Sciatic nerve (tissue), 2 donors: ENCODE measurements at regions not wholly inside any gene's neighbourhood (a gene's known extent, or its start where the extent isn't known, plus 50 kb on each side); places are given as distances from the start of the nearest gene placed in this dataset.

Experiments used
- ATAC-seq: fragments of 200-7000 bp; cut with Tn5 transposase; one replicate; pipeline ENCODE4 v1.9.1; 2020; ENCODE audit warnings: mild to moderate bottlenecking, moderate library complexity
- DNase-seq: peaks from one replicate; pipeline ENCODE4 v3.0.0-alpha.2; 2020; ENCODE audit warnings: low spot score
- intact Hi-C: fragments of 100-400 bp; cut with DNase I; formaldehyde crosslinking; loops from one replicate; pipeline ENCODE4 v1.14.2; 2022
- donor health status: DM: no; HTN: no; CAD: no.
- donor health status: DM: no; HTN: no; CAD: no.

DNA sequence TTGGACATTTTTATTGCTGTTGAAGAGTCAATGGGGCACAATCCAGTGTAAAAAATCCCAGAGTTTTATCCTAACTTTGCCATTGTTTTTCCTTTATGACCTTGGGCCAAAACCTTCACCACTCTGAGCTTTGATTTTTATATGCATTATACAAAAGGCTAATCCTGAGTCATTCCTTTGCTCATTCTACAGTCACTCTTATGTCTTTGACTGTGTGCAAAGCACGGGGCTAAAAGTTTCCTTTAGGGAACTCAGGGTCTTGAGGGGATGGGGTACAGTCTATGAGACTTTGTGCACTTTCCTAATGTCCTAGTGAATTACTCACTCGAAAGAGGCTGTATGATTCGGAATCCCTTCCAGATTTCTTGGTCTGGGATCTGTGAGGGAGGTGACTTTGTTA, 543.2 kb upstream of the CAMK1G start:
- DNase-seq (no peak), ATAC-seq (no peak)
- intact Hi-C loops: no loop called here

DNA sequence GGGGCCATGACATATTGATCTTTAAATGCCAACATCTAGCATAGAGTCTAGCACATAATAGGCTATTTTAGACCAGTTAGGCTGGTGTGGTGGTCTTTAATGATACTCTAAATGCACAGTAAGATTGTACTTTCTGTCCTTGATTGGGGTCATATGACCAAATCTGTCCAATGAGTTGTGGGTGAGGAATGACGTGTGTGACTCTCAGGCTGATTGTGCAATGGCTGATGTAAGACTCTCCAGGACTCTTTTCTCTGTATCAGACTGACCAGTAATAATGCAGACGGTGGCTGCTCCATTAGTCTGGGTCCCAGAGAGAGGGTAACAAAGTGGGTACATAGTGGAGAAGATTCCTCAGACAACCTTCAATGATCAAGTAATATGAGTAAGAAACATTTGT, 541.6 kb upstream of the CAMK1G start:
- ATAC-seq (no peak), DNase-seq (no peak)
- intact Hi-C loops: no loop called here

DNA sequence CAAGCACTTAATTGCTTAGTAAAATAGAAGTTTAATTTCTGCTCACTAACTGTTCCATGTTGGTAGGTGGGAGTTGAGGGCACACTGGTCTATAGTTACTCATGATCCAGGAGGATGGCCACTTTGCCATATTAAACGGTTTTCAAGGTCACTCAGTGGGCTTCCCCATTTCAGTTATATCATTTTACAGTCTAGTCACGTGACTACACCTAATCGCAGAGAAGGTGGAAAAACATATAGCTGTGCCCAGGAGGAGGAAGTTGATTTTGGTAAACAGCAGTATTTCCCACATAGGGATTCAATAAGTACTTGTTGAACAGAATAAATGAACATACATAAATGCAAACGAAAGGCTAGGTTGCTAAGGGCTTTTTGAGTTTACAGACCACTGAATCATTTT, 541.1 kb upstream of the CAMK1G start:
- no peak for DNase-seq
- ATAC-seq: no peak
- intact Hi-C loops: no loop called here

DNA sequence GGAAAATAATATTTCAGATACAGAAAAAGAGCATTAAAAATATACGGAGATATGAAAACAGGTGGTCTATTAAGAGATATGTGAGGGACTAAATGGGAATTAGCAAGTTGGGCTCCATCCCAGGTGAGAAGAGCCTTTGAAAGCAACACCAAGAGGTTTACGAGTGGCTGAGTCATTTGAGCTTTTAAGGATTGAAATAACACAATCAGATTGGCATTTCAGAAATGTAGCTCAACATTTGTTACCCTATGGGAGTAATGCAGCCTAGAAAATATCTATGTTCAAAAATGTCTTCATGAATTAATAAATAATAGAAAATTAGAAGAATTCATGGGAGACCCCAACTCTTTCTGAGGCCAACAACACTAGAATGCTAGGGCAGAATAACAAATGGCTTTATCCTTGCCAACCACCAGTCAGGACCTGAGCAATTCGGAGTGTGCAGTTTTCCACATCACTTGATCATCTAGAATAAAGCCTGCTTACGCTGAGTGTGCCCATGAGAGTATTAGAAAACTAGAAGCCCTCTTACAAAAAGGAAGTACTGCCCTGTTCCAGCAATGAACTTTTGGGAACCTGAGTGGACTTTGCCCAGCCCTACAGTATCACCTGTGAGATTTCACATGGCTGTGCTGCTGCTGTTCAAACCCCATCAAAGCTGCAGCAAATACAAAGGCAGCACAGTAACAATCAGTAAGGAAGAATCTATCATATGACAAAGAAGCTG, 538.0 kb upstream of the CAMK1G start:
- DNase-seq: no peak
- intact Hi-C loops: no loop called here

DNA sequence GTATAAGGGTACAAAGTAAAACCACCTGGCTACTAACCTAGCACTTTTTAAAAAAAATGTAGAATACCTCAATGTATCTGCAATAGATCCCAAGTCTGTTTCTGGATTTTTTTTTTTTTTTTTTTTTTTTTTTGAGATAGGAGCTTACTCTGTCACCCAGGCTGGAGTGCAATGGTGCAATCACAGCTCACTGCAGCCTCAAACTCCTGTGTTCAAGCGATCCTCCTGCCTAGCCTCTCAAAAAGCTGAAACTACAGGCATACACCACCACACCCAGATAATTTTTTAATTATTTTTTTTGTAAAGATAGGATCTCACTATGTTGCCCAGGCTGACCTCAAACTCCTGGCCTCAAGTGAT, 537.5 kb upstream of the CAMK1G start:
- intact Hi-C loops: no loop called here
- ATAC-seq (no peak), DNase-seq (no peak)

More for the DNA sequence above, 538.0 kb upstream of the CAMK1G start:
- ATAC-seq: no peak

DNA sequence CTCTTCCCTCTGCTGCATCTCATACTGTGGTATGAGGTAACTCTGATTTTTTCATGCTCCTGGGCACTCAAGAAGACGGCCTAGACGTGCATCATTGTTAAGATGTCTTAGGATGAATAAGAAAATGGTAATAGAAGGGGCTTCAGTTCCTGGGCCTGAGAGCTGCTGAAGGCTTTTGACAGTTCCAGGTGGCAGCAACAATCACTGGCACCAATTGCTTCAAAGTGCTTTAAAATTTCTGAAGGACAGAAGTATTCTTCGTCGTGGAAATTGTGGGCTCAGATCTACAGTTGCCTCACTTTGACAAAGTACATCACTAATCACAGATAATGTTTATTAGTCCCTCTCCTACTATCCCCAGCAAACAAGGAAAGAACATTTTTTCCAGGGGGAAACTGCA, 536.6 kb upstream of the CAMK1G start:
- no peak for ATAC-seq
- intact Hi-C loops: no loop called here
- DNase-seq: no peak

DNA sequence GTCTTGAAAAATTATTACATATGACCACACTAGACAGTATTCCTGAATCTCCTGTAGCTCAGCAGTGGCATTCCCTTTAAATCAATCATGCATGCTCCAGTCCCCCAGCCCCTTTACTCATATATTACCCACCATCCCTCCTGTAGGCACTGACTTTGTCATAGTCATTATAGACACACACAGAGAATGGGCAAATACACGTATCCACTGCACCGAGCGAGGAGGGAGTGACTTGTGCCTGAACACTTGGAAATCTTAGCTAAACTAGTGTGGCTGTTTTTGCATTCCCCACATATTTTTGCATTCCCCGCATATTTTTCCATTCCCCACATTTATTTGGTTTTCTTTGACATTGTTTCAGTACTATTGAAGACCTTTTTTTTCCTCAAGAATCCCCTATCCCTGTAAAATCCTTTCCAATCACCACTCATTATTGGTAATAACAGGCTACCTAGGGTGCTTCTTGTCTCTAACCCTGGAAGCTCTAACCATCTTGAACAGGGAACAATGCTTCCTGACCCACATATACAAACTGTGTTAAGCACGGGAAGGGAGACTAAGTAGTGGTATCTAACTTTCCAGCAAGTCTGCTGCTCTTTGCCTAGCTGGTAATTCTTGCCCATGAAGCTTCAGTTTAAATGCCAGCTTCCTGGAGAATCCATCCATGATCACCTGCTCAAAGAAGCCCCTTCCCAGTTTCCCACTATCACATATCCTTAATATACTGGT, 534.4 kb upstream of the CAMK1G start:
- intact Hi-C loops: no loop called here
- ATAC-seq: no peak
- DNase-seq: no peak

DNA sequence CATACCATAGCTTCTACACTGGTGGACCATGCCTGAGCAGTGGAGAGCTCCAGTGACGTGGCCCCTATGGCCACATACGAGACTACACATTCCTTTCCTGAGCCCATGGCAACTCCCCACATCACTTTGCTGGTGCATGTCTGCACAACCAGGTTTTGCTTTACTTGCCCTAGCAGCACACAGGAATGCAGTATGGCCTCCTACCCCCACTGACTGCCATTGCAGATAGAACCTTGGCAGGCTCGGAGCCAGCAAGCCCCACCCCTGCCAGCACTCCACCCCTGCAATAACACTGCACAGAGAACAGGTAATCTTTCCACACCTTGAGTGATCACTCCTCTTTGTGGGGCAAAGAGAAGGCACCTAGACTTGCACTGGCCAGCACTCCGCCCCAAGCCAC, 531.9 kb upstream of the CAMK1G start:
- ATAC-seq: no peak
- intact Hi-C loops: no loop called here
- DNase-seq: no peak

DNA sequence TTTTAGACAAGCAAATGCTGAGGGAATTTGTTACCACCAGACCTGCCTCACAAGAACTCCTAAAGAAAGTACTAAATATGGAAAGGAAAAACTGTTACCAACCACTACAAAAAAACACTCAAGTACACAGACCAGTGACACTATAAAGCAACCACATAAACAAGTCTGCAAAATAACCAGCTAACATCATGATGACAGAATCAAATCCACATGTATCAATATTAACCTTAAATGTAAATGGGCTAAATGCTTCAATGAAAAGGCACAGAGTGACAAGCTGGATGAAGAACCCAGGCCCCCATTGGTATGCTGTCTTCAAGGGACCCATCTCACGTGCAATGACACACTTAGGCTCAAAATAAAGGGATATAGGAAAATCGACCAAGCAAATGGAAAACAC, 529.9 kb upstream of the CAMK1G start:
- intact Hi-C loops: no loop called here
- DNase-seq (no peak), ATAC-seq (no peak)

DNA sequence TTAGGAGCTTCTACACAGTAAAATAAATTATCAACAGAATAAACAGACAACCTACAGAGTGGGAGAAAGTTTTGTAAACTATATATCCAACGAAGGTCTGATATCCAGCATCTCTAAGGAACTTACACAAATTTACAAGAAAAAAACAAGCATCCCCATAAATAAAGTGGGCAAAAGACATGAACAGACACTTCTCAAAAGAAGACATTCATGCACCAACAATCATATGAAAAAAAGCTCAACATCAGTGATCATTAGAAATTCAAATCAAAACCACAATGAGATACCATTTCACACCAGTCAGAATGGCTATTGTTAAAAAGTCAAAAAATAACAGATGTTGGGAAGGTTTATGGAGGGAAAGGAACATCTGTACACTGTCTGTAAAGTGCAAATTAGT, 526.4 kb upstream of the CAMK1G start:
- ATAC-seq (no peak), DNase-seq (no peak)
- intact Hi-C loops: no loop called here

DNA sequence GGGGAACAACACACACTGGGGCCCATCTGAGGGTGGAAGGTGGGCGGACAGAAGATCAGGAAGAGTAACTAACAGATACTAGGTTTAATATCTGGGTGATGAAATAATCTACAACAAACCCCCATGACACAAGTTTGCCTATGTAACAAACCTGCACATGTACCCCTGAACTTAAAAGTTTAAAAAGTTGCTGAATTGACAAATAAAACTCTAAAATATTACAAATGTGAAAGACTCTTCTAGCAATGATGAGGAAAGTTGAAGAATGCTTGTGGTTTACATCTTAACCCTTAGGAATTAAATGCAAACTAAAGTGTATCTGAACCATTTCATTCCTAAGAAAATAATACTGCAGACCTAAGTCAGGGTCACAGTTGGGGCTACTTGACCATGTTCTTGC, 525.6 kb upstream of the CAMK1G start:
- intact Hi-C loops: no loop called here
- ATAC-seq (no peak), DNase-seq (no peak)

DNA sequence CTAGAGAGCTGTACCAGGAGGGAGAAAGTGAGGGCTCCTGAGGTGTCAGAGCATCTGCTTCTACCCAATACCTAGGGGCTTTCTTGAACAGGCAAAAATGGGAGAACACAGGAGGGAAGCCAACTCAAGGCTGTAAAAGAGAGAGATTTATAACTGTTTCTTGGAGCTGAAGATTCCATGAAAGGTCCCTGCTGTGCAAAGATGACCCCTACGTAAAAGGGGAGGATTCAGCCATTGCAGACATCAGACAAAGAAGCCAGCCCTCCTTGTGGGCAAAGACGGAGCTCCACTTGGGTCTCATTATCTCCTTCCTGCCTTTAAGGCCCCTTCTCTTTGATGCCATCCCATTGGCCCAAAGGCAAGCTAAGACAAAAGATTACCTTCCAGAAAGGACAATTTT, 524.1 kb upstream of the CAMK1G start:
- intact Hi-C loops: no loop called here
- no peak for DNase-seq
- ATAC-seq: no peak

DNA sequence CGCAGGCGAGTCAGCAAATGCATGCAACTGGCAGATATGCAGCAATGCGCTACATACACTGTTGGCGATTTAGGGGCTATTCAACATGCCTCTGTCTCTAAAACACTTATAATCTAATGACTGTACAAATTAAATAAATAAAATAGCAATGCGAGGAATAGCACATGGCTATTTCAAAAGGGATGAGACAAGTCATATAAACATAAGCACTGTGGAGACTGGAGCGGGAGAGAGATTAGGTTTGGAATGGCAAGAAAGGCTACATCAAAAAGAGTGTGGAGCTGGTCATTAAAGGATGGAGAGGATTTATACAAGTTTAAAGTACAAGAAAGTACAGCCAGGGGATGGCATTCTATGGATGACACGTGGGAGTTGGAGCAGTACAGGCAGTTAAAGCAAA, 523.5 kb upstream of the CAMK1G start:
- intact Hi-C loops: no loop called here
- no peak for ATAC-seq

DNA sequence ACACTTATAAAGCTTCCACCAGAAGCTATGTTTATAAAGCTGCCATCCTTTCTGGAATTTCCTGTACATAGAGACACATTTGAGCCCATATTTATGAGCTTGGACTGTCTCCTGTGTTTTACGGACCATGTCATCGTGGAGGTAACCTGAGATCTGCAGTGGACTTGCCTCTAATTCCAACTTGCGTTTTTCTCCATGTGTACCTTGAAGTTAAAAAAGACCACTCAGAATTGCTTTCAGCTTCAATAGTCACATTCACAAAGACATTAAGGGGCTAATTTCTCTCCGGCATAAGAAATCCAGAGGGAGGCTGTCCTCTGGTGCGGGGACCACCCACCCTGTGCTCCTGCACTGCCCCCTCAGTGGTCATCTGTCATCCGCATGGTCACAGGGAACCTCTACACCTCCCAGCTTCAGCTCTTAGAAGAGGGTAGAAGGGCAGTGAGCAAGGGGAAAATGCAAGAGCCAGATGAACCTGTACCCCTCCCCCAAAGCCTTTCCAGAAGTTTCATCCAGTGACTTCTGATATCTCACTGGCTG, 521.4 kb upstream of the CAMK1G start:
- intact Hi-C loops: no loop called here
- DNase-seq (no peak), ATAC-seq (no peak)

More for the DNA sequence above, 523.5 kb upstream of the CAMK1G start:
- DNase-seq: no peak

DNA sequence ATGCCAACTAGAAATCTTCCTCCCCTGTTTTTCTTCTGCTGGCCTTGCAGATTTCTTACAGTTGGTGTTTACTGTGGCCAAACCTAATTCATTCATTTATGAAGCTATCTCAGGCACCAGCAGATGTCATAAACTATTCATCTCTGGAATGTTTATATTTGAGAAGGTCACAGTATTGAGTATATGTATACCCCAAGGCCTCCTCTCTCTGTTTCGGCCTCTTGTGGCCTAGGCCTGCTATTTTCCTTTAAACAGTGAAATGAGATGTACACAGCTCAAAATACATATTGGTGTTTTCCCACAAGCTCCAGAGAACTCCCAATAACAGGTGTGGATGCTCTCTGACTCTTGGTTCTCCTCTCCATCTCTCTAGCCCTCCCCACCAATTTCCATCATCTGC, 520.7 kb upstream of the CAMK1G start:
- DNase-seq: no peak
- ATAC-seq: no peak
- intact Hi-C loops: no loop called here

DNA sequence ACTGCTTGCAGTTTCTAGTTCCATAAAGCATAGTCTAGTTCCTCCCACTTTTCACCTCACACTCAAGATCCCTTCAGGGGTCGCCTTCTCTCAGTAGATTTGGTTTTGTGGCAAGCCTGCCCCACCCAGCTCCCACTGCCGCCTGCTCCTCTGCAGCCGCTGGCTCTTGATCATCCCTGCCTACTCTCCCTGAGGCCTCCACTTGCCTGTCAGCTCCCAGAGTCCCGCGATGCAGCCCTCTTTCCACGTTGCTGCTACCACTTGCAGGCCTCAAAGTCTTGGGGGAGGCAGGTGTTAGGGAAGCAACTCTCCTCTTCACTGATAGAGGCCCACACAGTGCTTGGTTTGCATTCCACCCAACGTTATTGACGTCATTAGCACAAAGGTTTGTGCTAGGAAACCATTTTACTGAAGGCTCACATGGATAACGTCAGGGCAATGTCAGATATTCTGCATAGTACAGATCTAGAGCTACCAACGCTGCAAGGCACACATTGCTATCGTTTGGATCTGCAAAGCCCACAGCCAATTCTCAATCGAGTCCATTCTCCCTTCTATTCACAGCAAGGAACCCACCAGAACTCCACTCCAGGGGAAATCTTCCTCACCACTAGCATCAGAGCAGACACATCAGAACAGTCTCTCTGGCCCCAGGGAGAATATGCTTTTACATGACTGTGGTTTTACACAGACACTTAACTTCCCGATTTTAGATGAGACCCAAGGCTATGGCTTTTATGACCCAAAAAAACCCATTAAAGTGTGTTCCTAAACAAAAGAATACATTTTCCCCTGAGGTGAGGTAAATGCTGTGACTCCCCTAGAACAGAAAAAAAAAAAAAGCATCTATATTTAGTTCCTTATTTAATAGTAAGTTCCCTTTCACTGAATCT, 519.5 kb upstream of the CAMK1G start:
- intact Hi-C loops: no loop called here
- DNase-seq (no peak), ATAC-seq (no peak)

DNA sequence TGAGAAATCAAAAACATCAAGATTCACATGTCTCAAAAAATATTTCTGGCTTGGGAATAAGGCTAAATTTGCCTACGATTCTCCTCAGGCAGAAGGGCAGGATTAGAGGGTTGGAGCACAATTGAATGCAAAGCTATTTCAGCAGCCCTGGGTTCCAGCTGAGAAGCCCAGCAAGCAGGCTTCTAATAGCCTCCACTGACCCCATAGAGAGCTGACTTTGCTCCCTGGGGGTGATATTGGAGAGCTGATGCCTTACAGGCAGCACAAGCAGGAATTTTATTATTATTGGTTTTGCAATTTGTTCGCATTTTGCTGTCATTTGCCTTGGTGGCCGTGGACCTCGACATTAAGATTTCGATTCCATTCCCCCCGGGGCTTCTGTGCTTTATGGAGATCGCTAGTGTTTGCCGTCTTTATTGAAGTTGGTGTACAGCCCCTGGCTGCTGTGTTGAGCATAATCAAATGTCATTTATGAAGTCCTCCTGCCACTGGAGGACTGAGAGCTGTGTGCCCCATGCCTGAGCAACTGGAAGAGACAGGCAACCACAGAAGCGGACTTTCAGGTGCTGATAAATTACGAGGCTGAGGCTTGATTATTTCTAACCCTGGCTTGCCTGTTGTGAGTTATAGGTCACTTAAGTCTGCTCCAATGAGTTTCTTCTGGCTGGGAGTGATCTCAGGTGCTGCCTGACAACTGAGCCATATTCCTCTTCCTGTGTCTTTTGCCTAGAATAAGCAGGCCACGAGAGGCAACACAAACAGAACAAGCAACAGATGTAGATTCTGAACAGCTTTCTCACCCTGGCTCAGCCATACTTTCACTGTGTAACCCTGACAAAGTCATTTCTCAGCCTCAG, 518.4 kb upstream of the CAMK1G start:
- DNase-seq: no peak
- intact Hi-C loops: no loop called here
- ATAC-seq: no peak

DNA sequence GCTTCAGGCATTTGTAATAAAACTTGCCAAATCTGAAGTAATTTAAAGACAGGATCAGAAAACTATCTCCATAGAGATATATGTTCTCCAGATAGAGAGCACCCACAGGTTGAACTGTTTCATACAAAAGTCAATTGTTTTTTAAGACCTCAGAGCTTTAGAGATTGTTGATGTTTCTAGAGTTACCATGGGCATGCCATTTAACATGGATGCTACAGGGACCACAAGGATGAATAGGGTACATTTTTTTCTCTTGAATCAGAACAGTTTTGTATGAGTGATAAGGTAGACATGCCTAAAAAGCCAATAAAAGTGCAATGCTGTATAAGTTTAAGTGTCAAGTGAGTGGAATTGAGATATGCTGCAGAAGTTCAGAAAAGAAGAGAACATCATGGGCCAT, 511.0 kb upstream of the CAMK1G start:
- no peak for DNase-seq
- intact Hi-C loops: no loop called here
- ATAC-seq: no peak

DNA sequence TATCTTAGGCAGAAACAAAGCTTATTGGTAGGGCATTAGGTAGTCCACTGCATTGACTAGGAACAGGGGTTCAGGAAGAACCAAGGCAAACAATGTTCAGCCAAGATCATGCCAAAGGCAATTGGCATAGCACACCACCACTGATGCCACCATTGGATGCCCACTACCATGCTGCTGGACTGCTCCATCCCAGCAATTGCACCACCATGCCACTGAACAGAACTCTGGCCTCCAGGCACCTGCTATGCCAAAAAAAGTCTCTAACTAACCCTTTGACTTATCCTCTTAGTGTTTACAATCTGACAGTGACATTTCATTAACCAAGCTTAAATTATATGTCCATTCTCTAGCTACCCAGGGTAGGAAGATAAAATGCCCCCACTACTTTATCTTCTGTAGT, 509.6 kb upstream of the CAMK1G start:
- ATAC-seq (no peak), DNase-seq (no peak)
- intact Hi-C loops: no loop called here
